MM.1S (cell line): ENCODE measurements at regions not wholly inside any gene's neighbourhood (a gene's known extent, or its start where the extent isn't known, plus 50 kb on each side); places are given as distances from the start of the nearest gene placed in this dataset.

ENCODE experiments used
- DNase-seq: peaks from one replicate; pipeline ENCODE4 v3.0.0-alpha.2; 2015
- H2AFZ ChIP-seq: fragments of 300-600 bp; sonication (generic); 2 replicates; pipeline ENCODE4 v1.6.0; 2016; ENCODE audit warnings: antibody characterized with exemption, low read length
- H3F3A ChIP-seq: fragments of 300-600 bp; sonication (generic); 2 replicates; pipeline ENCODE4 v1.6.1; 2016; ENCODE audit warnings: mild to moderate bottlenecking, antibody characterized with exemption, low read length, moderate library complexity, mixed read lengths; ENCODE audit not compliant: insufficient read depth
- H3K27ac ChIP-seq: fragments of 300-600 bp; sonication (generic); 2 replicates; pipeline ENCODE4 v1.5.1; 2016; ENCODE audit warnings: mild to moderate bottlenecking, low read length
- H3K27me3 ChIP-seq: fragments of 300-600 bp; sonication (generic); replicated peaks from 2 replicates; pipeline ENCODE4 v1.6.0; 2016; ENCODE audit warnings: low read length; ENCODE audit not compliant: insufficient read depth
- H3K36me3 ChIP-seq: fragments of 300-600 bp; sonication (generic); replicated peaks from 2 replicates; pipeline ENCODE4 v1.6.1; 2016; ENCODE audit warnings: mild to moderate bottlenecking, low read length, mixed read lengths; ENCODE audit not compliant: insufficient read depth
- H3K4me1 ChIP-seq: fragments of 300-600 bp; sonication (generic); 2 replicates; pipeline ENCODE4 v1.6.1; 2016; ENCODE audit warnings: low read length, mixed read lengths
- H3K4me2 ChIP-seq: fragments of 300-600 bp; sonication (generic); 2 replicates; pipeline ENCODE4 v1.6.0; 2016; ENCODE audit warnings: low read depth, low read length
- H3K4me3 ChIP-seq: fragments of 300-600 bp; sonication (generic); 2 replicates; pipeline ENCODE4 v1.5.1; 2016; ENCODE audit warnings: low read length, mixed read lengths
- H3K79me2 ChIP-seq: fragments of 300-600 bp; sonication (generic); 2 replicates; pipeline ENCODE4 v1.6.1; 2016; ENCODE audit warnings: mixed run types, low read length, mixed read lengths
- H3K9ac ChIP-seq: fragments of 300-600 bp; sonication (generic); 2 replicates; pipeline ENCODE4 v1.6.1; 2016; ENCODE audit warnings: low read length, mixed read lengths
- H3K9me2 ChIP-seq: fragments of 300-600 bp; sonication (generic); replicated peaks from 2 replicates; pipeline ENCODE4 v1.6.1; 2016; ENCODE audit warnings: mild to moderate bottlenecking, low read length, mixed read lengths; ENCODE audit not compliant: insufficient read depth
- H3K9me3 ChIP-seq: fragments of 300-600 bp; sonication (generic); replicated peaks from 2 replicates; pipeline ENCODE4 v1.6.1; 2016; ENCODE audit warnings: mild to moderate bottlenecking, low read length, mixed read lengths; ENCODE audit not compliant: insufficient read depth
- H4K20me1 ChIP-seq: fragments of 300-600 bp; sonication (generic); 2 replicates; pipeline ENCODE4 v1.6.1; 2016; ENCODE audit warnings: mild to moderate bottlenecking, low read length, moderate library complexity, mixed read lengths; ENCODE audit not compliant: insufficient read depth
- EZH2 ChIP-seq: fragments of 300-600 bp; sonication (generic); optimal IDR thresholded peaks from 2 replicates; pipeline ENCODE3; 2017; ENCODE audit warnings: low read depth, mild to moderate bottlenecking, antibody characterized with exemption, low read length, mixed read lengths
- EZH2phosphoT487 ChIP-seq: fragments of 300-600 bp; sonication (generic); IDR thresholded peaks from 2 replicates; pipeline ENCODE4 v1.6.1; 2018; ENCODE audit warnings: antibody characterized with exemption, low read length
- TF ChIP-seq, protein P1 (sequence below): fragments of 300-600 bp; sonication (generic); IDR thresholded peaks from 2 replicates; pipeline ENCODE4 v1.5.1; 2016; ENCODE audit warnings: antibody characterized with exemption, low read length, mixed read lengths

- Histone ChIP-seq H3K9me3 (no peaks in the 10 kb centered on the region), H3K27me3 (peaks cover 96% of the 10 kb centered on the region), H3K4me2 (no peak overlapping the region), H3F3A (no peaks in the 10 kb centered on the region), H3K27ac (no peak overlapping the region), H2AFZ (no peak overlapping the region), H3K9me2 (no peaks in the 10 kb centered on the region), H4K20me1 (no peaks in the 10 kb centered on the region), H3K79me2 (no peaks in the 10 kb centered on the region), H3K4me1 (no peaks in the 10 kb centered on the region), H3K4me3 (no peak overlapping the region), H3K9ac (no peak overlapping the region), H3K36me3 (no peaks in the 10 kb centered on the region)
- DNase-seq, result no peak
- TF ChIP-seq EZH2 (no peak), EZH2phosphoT487 (no peak)
- TF ChIP-seq, protein P1, sequence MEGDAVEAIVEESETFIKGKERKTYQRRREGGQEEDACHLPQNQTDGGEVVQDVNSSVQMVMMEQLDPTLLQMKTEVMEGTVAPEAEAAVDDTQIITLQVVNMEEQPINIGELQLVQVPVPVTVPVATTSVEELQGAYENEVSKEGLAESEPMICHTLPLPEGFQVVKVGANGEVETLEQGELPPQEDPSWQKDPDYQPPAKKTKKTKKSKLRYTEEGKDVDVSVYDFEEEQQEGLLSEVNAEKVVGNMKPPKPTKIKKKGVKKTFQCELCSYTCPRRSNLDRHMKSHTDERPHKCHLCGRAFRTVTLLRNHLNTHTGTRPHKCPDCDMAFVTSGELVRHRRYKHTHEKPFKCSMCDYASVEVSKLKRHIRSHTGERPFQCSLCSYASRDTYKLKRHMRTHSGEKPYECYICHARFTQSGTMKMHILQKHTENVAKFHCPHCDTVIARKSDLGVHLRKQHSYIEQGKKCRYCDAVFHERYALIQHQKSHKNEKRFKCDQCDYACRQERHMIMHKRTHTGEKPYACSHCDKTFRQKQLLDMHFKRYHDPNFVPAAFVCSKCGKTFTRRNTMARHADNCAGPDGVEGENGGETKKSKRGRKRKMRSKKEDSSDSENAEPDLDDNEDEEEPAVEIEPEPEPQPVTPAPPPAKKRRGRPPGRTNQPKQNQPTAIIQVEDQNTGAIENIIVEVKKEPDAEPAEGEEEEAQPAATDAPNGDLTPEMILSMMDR, result no peak
Measured at GRCh38 chr19:5217171-5217570, 123.4 kb downstream of the PTPRS start.

- Histone ChIP-seq H3K36me3 (no peaks in the 10 kb centered on the region), H3K4me3 (no peak overlapping the region), H3K79me2 (no peaks in the 10 kb centered on the region), H4K20me1 (no peaks in the 10 kb centered on the region), H3K9me2 (no peaks in the 10 kb centered on the region), H2AFZ (no peak overlapping the region), H3K4me2 (no peak overlapping the region), H3K9ac (no peak overlapping the region), H3K9me3 (no peaks in the 10 kb centered on the region), H3F3A (no peaks in the 10 kb centered on the region), H3K4me1 (no peaks in the 10 kb centered on the region), H3K27me3 (peaks cover 97% of the 10 kb centered on the region), H3K27ac (no peak overlapping the region)
- TF ChIP-seq EZH2phosphoT487 (no peak), EZH2 (no peak)
- DNase-seq, result no peak
Measured at GRCh38 chr19:5216141-5216847, 124.3 kb downstream of the PTPRS start.

DNA sequence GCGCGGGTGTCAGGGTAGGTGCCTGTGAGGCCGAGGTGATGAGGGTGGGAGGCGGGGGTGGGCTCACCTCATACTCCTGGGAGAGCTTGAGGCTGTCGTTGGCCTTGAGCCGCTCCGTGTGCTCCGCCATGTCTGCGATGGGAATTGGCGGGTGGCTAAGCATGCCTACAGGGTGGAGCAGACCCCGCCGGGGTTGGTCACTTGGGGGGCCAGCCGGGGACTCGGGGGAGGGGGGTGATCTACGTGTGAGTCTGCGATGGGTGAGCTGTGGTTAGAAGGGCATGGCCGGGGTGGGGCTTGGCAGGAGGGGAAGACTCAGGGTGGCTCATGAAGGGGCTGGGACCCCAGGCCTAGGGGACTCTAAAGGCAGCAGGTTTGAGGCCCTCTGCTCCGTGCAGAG is 125.2 kb downstream of the PTPRS start:
- Histone ChIP-seq H3K4me3 (no peak overlapping the region), H3K9me3 (no peaks in the 10 kb centered on the region), H2AFZ (no peak overlapping the region), H3K27me3 (peaks cover 97% of the 10 kb centered on the region), H3K9me2 (no peaks in the 10 kb centered on the region), H3F3A (no peaks in the 10 kb centered on the region), H4K20me1 (no peaks in the 10 kb centered on the region), H3K9ac (no peak overlapping the region), H3K4me1 (no peaks in the 10 kb centered on the region), H3K4me2 (no peak overlapping the region), H3K36me3 (no peaks in the 10 kb centered on the region), H3K27ac (no peak overlapping the region), H3K79me2 (no peaks in the 10 kb centered on the region)
- TF ChIP-seq EZH2 (no peak), EZH2phosphoT487 (no peak)
- TF ChIP-seq, protein P1, result no peak
- no peak for DNase-seq

DNA sequence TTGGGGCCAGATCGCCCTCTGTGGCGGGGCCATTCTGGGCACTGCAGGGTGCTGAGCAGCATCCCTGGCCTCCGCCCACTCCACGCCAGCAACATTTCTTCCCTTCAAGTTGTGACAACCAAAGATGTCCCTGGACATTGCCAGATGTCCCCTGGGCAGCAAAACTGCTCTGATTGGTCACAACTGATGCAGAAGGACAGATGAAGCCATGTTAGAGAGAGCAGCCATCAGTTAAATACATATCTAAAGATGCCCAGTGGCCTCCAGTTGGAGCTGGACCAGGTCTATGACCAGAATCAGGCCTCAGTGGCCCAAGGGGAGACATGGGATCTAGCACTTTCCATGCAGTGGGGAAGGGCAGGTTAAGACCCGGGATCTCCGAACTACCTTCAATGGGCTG is 125.7 kb downstream of the PTPRS start:
- no peak for TF ChIP-seq EZH2
- no peak overlapping the region for H3K4me2 ChIP-seq
- H3K27ac ChIP-seq, result no peak overlapping the region
- no peaks in the 10 kb centered on the region for H3K79me2 ChIP-seq
- no peaks in the 10 kb centered on the region for H3F3A ChIP-seq
- H3K9me2 ChIP-seq, result no peaks in the 10 kb centered on the region
- no peak for DNase-seq
- H3K4me3 ChIP-seq, result no peak overlapping the region
- H3K27me3 ChIP-seq, result peaks cover 97% of the 10 kb centered on the region
- no peaks in the 10 kb centered on the region for H3K36me3 ChIP-seq
- H3K4me1 ChIP-seq, result no peaks in the 10 kb centered on the region
- no peaks in the 10 kb centered on the region for H3K9me3 ChIP-seq
- H3K9ac ChIP-seq, result no peak overlapping the region
- no peak overlapping the region for H2AFZ ChIP-seq
- no peaks in the 10 kb centered on the region for H4K20me1 ChIP-seq
